Tibial artery (tissue), 4 donors: ENCODE measurements at regions not wholly inside any gene's neighbourhood (a gene's known extent, or its start where the extent isn't known, plus 50 kb on each side); places are given as distances from the start of the nearest gene placed in this dataset.

Source experiments
- DNase-seq, 2 donors: peaks; one replicate each; pipeline ENCODE4 v3.0.0-alpha.2; 2019
- H3K27ac ChIP-seq, 2 donors: fragments of 200-600 bp; sonication (generic) in 1 of 2; 1 replicate in 1 of 2; 2 replicates in 1 of 2; pipeline ENCODE4 v1.5.1; 2018 to 2019; ENCODE audit warnings: mild to moderate bottlenecking in 1 of 2
- H3K27me3 ChIP-seq, 2 donors: fragments of 200-600 bp; sonication (generic) in 1 of 2; one replicate each; pipeline versions ENCODE4 v1.5.1 to v1.6.0; 2016 to 2019
- H3K36me3 ChIP-seq, 3 donors: fragments of 200-600 bp; sonication (generic) in 2 of 3; one replicate each; pipeline ENCODE4 v1.5.1; 2016 to 2019; ENCODE audit warnings: mild to moderate bottlenecking in 2 of 3
- H3K4me1 ChIP-seq, 4 donors: fragments of 200-600 bp; sonication (generic) in 2 of 4; 1 replicate in 3 of 4; 2 replicates in 1 of 4; pipeline ENCODE4 v1.5.1; 2016 to 2019
- H3K4me3 ChIP-seq, 2 donors: fragments of 200-600 bp; sonication (generic) in 1 of 2; 1 replicate in 1 of 2; 2 replicates in 1 of 2; pipeline ENCODE4 v1.5.1; 2018 to 2019; ENCODE audit warnings: mild to moderate bottlenecking in 2 of 2
- H3K9me3 ChIP-seq, 3 donors: fragments of 200-600 bp; sonication (generic) in 1 of 3; one replicate each; pipeline ENCODE4 v1.5.1; 2016 to 2019
- CTCF ChIP-seq, 2 experiments: fragments of 200-600 bp in 1 of 2; fragments of 450-650 bp in 1 of 2; IDR thresholded peaks; one replicate each; pipeline ENCODE4 v1.5.1; 2017 to 2019; ENCODE audit warnings: antibody characterized with exemption in 2 of 2, mild to moderate bottlenecking in 1 of 2, moderate library complexity in 1 of 2
- intact Hi-C: fragments of 100-400 bp; cut with DNase I; formaldehyde crosslinking; loops from one replicate; pipeline ENCODE4 v1.15.0; 2023; ENCODE audit warnings: low total_unique reads

- intact Hi-C loops = no loop called here
- H3K27me3 ChIP-seq = no peaks in the 10 kb centered on the region
- no peak for DNase-seq
- no peak for TF ChIP-seq CTCF (IDR thresholded peaks at IDR 0.05)
- no peaks in the 10 kb centered on the region for H3K36me3 ChIP-seq
- H3K4me3 ChIP-seq = no peak overlapping the region
- no peaks in the 10 kb centered on the region for H3K9me3 ChIP-seq
- no peaks in the 10 kb centered on the region for H3K4me1 ChIP-seq
- no peak overlapping the region for H3K27ac ChIP-seq
Observed at GRCh38 chr16:76612497-76612896, 335.3 kb downstream of the CNTNAP4 start.

DNA sequence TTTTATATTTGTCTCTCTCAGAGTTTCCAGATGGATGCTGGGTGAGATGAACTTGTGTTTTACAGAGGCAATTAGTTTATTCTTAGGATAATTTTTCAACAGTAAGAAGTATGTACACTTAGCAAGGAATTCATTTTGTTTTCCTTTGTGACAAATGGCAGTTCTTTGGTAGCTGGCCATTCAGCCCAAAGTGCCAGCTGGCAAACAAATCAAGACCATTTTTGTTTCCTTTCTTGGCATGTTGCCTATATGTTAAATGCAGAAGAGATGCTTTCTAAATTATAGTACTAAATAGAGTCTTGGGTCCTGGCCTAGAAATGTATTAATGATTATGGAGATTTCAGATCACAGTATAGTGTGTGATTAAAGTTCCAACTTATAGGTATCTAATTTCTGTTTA lies 337.1 kb downstream of the CNTNAP4 start:
- no peaks in the 10 kb centered on the region for H3K36me3 ChIP-seq
- intact Hi-C loops = no loop called here
- no peaks in the 10 kb centered on the region for H3K27me3 ChIP-seq
- DNase-seq = no peak
- TF ChIP-seq CTCF (IDR thresholded peaks at IDR 0.05) = no peak
- no peaks in the 10 kb centered on the region for H3K9me3 ChIP-seq
- no peaks in the 10 kb centered on the region for H3K4me1 ChIP-seq
- no peak overlapping the region for H3K27ac ChIP-seq
- H3K4me3 ChIP-seq = no peak overlapping the region

- no peak overlapping the region for H3K27ac ChIP-seq
- intact Hi-C loops = no loop called here
- no peak overlapping the region for H3K4me3 ChIP-seq
- no peak for TF ChIP-seq CTCF (IDR thresholded peaks at IDR 0.05)
- H3K4me1 ChIP-seq = no peaks in the 10 kb centered on the region
- DNase-seq = no peak
- no peaks in the 10 kb centered on the region for H3K9me3 ChIP-seq
- no peaks in the 10 kb centered on the region for H3K27me3 ChIP-seq
- H3K36me3 ChIP-seq = no peaks in the 10 kb centered on the region
Observed at GRCh38 chr16:76622876-76623275, 345.7 kb downstream of the CNTNAP4 start.

GRCh38 chr16:76634847-76635697 lies 357.9 kb downstream of the CNTNAP4 start:
- no peaks in the 10 kb centered on the region for H3K36me3 ChIP-seq
- TF ChIP-seq CTCF (IDR thresholded peaks at IDR 0.05) = no peak
- intact Hi-C loops = no loop called here
- H3K27ac ChIP-seq = no peak overlapping the region
- DNase-seq = no peak
- no peaks in the 10 kb centered on the region for H3K4me1 ChIP-seq
- no peak overlapping the region for H3K4me3 ChIP-seq
- H3K9me3 ChIP-seq = peaks cover 0 to 6% (median 5%) of the 10 kb centered on the region in 3 donors
- H3K27me3 ChIP-seq = no peaks in the 10 kb centered on the region

DNA sequence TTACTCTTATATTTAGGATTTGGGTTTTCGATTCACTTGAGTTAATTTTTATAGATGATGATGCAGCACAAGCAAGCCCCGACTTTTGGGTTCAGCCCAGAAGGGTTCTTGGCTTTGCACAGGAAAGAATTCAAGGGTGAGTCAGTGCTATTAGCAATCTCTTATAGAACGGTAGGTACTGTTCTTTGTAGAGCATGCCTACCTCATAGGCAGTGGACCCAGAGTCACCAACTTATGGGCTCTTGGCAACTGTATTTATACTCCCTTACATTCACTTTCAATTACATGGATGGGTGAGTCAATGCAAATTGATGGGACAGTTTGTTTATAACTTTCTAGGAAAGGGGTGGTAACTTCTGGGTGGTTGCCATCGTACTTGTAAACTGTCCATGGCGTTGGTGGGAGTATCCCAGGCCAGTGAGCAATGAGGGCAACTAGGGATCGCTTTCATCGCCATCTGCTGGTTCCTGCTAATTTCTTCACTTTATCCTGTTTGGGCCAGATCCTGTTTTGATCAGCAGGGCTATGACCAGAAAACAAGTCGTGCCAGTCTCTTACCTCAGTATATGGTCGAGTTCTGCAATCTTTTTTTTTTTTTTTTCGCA lies 362.6 kb downstream of the CNTNAP4 start:
- intact Hi-C loops = no loop called here
- H3K4me3 ChIP-seq = no peak overlapping the region
- no peak for TF ChIP-seq CTCF (IDR thresholded peaks at IDR 0.05)
- H3K27me3 ChIP-seq = no peaks in the 10 kb centered on the region
- no peak for DNase-seq
- H3K36me3 ChIP-seq = no peaks in the 10 kb centered on the region
- peaks cover 0 to 5% (median 0%) of the 10 kb centered on the region in 3 donors for H3K9me3 ChIP-seq
- no peak overlapping the region for H3K27ac ChIP-seq
- H3K4me1 ChIP-seq = no peaks in the 10 kb centered on the region
